G401.6 (cell line): ENCODE measurements at regions not wholly inside any gene's neighbourhood (a gene's known extent, or its start where the extent isn't known, plus 50 kb on each side); places are given as distances from the start of the nearest gene placed in this dataset.
"Not testable (repeated sequence)": the region's sequence is repeated elsewhere in the genome, so short reads cannot be mapped to it uniquely, and the experiment has no call there.

Source experiments
- FAIRE-seq: peaks from 2 replicates; lab custom pipeline; 2012; peaks lifted over from hg19 to GRCh38; lab: Jason Lieb, UNC

DNA sequence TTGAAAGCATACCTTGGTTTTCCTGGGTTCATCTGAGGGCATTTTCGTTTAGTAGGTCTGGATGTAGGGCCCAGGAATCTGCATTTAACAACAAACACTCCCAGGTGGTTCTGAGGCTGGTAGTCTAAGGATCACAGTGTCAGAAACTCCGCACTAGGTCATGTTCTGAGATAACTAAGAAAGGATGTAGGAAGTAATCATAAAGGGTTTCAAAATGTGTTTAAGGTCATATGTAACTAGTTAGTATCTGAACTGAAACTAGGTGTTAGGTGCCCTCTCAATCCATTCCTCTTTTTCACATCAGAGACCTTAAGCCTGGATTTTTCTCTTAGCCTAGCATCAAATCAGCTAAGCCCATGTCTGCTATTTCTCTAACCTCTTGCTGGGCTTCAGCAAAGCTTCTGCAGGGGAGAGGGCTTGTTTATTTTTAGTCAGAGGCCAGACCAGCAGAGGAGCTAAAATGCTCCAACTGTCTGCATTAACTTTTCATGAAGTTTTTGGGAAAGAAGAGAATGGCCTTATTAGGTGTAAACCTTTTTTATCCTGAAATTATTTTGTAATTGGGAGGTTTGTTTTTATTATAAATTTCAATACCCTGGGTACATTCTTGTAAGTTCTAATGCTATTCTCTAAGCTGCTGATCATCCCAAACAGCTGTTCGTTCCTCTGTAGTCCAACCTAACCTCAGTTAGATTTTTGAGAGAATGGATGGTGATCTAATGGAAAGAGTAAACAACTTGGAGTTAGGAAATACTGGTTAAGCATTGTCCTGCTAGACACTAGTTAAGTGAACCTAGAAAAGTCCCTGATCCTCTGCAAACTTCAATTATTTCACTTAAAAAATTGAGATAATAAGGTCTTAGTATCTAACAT, 262.8 kb upstream of the RFC3 start:
- FAIRE-seq: no peak

DNA sequence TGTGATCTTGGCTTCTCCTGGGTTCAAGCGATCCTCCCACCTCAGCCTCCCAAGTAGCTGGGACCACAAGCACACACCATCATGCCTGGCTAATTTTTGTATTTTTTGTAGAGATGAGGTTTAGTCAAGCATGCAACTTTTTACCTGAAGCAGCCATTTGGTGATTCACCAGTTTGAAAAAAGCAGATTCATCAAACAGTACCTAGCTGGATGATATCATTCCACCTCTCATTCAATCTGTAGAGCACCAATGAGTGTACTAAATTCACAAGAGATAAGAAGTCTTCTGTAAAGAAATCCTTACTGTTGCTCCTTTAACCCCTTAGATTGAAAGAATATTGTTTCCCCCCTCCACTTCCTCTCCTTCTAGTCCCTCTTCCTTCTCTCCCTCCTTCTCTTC, 261.1 kb upstream of the RFC3 start:
- FAIRE-seq: no peak

- FAIRE-seq: no peak
Observed at GRCh38 chr13:33560726-33561125, 257.2 kb upstream of the RFC3 start.

DNA sequence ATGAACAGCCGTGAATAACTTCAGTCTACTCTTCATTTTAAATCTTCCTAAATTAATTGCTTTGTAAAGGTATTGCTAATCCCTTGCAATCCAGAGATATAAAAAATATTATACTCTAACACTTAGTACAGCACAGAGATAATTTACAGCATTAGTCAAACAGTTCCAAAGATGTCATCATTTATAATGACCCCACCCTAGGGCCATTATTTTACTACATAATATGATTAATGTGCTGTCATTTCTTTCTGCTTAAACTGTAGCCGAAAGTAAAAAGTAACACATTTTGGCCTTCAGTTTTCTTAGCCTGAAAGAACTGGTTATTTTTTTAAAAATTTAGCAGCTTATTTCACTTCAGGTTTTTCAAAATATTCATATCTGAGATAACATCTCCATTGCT, 256.3 kb upstream of the RFC3 start:
- no peak for FAIRE-seq

DNA sequence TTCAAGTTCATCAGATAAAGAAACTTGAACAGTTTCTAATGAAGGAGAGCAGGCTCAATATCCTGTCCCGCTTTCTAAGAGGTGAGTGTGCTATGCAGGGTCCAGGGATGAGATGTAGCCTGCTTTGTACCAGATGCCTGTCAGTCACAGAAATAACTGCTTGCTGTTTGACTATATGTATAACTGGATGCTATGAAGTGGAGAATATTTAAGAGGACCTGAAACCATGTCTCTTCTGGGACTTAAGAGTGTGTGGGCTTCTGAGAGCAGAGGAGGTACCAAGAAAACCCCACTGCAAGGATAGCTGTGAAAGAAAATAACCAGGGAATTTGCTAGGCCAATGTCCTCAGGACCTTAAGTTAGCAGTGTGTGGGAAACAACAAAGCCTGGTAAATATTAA, 246.3 kb upstream of the RFC3 start:
- FAIRE-seq: no peak

DNA sequence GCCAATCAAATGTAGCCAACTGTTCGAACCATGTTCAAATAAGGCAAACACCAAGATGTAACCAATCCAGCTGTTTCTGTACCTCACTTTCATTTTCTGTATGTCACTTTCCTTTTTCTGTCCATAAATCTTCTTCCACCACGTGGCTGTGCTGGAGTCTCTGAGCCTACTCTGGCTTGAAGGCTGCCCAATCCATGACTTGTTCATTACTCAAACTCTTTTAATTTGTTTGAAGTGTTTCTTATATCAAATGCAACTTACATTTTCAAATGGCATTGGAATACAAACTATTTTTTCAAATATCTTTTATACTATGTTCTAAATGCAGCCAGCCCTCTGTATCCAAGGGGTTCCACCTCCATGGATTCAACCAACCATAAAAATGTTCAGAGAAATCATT, 245.6 kb upstream of the RFC3 start:
- FAIRE-seq: not testable (repeated sequence)

- no peak for FAIRE-seq
Observed at GRCh38 chr13:33575378-33575777, 242.6 kb upstream of the RFC3 start.

- FAIRE-seq: no peak
Observed at GRCh38 chr13:33577007-33577406, 240.9 kb upstream of the RFC3 start.

DNA sequence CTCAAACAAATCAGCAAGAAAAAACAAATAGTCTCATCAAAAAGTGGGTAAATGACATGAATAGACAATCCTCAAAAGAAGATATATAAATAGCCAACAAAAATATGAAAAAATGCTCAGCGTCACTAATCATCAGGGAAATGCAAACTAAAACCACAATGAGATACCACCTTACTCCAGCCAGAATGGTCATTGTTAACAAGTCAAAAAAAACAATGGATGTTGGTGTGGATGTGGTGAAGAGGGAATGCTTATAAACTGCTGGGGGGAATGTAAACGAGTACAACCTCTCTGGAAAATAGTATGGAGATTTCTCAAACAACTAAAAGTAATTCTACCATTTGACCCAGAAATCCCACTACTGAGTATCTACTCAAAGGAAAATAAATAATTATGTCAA, 239.2 kb upstream of the RFC3 start:
- FAIRE-seq: no peak

- no peak for FAIRE-seq
Observed at GRCh38 chr13:33582121-33582520, 235.8 kb upstream of the RFC3 start.

DNA sequence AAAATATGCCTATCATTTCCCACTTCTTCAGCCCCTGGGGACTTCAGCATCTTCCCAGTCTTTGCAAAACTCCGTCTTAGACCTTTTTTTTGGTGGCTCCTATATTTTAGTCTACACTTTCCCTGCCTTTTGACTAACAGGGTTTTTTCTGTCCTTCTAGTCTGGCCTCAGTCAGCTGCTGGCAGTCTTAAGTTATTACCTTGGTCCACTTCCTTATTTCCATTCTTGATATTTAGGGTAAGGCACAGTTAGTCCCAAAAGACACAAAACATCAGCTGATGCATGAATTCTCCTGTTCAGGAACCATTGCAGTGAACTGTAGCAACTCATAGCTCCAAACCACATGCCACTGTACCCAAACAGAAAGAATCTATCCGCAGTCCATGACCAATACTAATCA, 234.6 kb upstream of the RFC3 start:
- no peak for FAIRE-seq

DNA sequence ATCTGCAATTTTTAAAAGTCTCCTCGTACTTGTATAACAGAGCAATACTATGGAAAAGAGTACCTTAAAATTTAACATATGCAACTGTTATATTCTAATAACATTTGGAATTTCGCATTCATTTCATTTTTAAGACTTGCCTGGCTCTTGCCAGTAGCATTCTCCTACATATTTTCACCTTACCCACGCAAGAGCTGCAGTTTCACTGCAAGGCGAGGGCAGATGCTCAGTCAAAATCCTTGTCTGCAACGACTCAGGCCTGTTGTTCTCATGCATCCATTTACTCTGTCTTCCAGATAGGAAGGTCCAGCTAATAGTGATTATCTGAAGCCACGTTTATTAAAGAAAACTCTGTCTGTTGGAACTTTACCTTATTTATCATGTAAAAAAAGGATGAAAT, 227.0 kb upstream of the RFC3 start:
- FAIRE-seq: no peak

DNA sequence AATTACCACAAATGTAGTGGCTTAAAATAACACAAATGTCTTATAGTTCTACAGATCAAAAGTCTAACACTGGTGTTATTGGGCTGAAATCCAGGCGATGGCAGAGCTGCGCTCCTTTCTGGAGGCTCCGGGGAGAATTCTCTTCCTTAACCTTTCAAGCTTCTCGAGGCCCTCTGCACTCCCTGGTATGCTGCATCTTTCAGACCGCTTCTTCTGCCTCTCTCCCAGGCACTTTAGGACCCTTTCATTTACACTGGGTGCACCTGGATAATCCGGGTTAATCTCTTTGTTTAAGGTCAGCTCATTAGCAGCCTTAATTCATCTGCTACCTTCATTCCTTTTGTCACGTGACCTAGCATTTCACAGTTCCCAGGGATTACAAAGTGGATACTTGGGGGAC, 211.3 kb upstream of the RFC3 start:
- no peak for FAIRE-seq

DNA sequence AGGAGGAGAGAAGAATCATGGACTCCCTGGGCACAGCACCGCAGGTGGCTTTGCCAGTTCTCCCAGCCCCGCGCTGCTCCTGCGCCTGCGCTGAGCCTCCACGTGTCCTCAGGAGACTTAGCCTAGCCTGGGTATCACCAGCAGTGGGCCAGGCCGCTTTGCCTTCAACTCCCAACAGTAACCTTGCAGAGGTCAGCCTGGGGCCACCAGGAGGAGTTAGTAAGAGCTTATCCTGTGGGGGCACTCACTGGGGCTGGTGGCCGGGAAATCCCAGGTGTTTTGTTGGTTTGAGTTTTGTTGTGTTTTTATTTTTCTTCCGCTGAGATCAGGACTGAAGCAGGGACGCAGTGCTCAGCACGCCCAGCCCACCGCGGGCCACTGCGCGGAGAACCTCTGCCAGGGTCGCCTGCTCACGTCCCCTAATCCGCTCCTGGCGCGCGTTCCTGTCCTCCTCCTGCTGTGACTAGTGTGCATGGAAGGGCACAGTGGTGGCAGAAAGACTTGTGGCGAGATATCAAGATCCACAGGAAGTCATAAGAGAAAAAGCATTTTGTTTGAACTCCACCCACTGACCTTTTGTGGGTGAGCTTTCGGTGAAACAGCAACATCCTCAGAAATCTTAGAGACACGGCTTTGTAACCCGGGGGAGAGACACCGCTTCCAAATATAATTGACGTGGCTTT, 207.4 kb upstream of the RFC3 start:
- no peak for FAIRE-seq

DNA sequence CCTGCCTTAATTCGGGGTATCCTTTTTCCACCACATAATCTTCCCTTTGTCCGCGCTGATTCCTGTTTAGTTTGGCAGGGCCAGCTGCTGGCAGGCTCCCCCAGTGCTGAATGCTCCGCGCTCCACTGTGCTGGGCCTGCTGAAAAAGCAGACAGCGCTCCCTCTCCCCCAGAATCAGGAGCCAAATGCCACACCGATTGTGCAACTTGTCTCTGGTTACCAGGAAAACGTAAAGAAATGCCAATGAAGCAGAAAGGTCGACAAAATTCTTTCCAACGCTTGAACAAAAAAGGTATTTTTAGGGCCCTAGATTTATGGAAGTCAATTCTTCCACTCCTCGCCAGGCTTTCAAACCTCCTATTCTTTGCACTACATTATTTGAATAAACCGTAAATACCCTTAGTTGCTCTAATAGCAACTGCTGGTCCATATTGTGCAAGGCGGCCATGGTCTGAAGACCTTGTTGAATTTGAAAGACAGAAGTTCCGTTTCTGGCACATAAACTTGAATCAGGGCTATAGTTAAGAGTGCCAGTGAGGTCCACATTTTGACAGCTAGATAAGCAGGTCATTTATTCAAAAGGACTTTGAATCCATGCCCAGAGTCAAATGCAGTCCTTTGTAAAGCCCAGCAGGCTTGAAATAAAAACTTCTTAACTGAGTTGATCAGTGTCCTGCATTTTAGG, 206.7 kb upstream of the RFC3 start:
- no peak for FAIRE-seq

GRCh38 chr13:33612641-33613638, 205.0 kb upstream of the RFC3 start:
- no peak for FAIRE-seq

DNA sequence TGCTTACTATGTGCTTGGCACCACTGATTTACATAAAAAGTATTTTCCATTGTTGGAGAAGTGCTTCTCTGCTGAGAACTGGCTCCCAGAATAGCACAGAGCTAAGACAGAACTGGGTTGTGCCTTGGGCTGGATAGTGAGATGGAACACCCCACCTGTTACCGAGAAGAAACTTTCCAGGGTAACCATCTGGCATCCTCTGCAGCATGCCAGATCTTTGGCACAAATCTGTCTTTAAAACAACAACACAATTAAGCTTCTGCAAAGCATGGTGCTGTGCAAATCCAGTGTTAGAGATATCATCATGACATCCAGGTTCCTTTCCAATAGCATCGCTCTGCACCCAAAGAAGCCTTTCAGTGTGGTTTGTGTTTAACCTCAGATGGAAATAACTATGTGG, 202.5 kb upstream of the RFC3 start:
- no peak for FAIRE-seq

GRCh38 chr13:33616130-33616529, 201.8 kb upstream of the RFC3 start:
- FAIRE-seq: no peak

GRCh38 chr13:33617055-33617454, 200.9 kb upstream of the RFC3 start:
- no peak for FAIRE-seq

DNA sequence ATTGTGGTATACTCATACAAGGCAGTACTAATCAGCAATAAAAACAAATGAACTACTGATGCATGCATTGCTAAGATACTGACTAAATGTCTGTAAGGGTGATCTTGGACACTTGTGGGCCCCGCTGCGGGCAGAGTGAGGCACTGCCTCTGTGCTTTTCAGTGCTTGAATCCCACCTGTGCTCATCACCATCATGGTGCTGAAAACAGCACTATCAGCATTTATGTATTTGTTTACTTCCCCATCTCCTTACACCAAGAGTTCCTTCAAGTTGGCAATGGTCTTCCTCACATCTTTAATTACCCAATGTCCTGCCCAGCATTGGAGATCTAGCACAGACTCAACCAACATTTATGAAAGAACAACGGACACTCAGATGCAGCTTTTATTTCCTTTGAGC, 193.7 kb upstream of the RFC3 start:
- no peak for FAIRE-seq

DNA sequence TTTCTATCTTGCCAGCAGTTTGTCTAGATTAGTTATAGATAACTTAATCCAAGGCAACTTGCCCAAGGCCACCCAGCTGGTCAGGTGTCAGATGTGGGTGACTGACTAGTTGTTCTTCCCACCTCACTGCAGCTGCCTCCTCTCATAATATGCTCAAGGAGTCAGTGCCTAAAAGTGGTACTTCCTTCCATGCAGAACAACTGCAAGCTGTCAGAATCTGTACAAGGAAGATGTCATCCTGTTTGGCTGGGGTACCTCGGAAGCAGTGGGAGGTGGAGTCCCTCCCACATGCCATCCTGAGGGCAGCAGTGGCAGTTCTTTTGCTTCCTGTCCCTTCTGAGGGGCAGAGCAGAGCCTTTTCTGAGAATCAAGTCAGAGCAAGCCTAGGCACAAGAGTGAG, 193.2 kb upstream of the RFC3 start:
- FAIRE-seq: no peak

DNA sequence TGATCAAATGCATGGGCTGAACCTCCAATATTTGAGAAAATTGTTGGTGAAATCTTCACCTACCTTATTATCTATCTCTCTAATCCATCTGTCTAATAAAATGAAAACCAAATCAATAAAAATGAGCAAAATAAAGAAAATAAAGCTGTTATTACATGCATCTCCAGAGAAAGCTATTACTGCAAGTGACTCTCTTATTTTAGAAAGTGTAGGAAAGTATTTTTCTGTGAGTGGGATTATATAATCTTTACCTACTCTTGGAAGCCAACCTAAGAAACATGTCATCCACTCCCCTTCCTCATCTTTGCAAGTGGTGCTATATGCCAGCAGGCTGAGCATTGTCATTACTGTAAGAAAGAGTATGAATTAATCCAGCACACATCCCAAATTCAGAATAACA, 191.5 kb upstream of the RFC3 start:
- FAIRE-seq: no peak
